ENCODE measurements at regions not wholly inside any gene's neighbourhood (a gene's known extent, or its start where the extent isn't known, plus 50 kb on each side); places are given as distances from the start of the nearest gene placed in this dataset.

GRCh38 chr10:21452203-21452602 is 73.3 kb downstream of the SKIDA1 start:
- TF ChIP-seq, protein P1, sequence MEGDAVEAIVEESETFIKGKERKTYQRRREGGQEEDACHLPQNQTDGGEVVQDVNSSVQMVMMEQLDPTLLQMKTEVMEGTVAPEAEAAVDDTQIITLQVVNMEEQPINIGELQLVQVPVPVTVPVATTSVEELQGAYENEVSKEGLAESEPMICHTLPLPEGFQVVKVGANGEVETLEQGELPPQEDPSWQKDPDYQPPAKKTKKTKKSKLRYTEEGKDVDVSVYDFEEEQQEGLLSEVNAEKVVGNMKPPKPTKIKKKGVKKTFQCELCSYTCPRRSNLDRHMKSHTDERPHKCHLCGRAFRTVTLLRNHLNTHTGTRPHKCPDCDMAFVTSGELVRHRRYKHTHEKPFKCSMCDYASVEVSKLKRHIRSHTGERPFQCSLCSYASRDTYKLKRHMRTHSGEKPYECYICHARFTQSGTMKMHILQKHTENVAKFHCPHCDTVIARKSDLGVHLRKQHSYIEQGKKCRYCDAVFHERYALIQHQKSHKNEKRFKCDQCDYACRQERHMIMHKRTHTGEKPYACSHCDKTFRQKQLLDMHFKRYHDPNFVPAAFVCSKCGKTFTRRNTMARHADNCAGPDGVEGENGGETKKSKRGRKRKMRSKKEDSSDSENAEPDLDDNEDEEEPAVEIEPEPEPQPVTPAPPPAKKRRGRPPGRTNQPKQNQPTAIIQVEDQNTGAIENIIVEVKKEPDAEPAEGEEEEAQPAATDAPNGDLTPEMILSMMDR (IDR thresholded peaks at IDR 0.05) = no peak
- TF ChIP-seq POLR2AphosphoS5 (IDR thresholded peaks at IDR 0.05) = no peak
